ENCODE measurements at regions not wholly inside any gene's neighbourhood (a gene's known extent, or its start where the extent isn't known, plus 50 kb on each side); places are given as distances from the start of the nearest gene placed in this dataset.

GRCh38 chr2:234179031-234179363 is 128.5 kb downstream of the SPP2 start:
- TF ChIP-seq CTCF (IDR thresholded peaks at IDR 0.05) (no peak), POLR2AphosphoS5 (IDR thresholded peaks at IDR 0.05) (no peak), POLR2A (IDR thresholded peaks at IDR 0.05) (no peak)

Measured in prostate gland (tissue), 2 donors.